ENCODE measurements at regions not wholly inside any gene's neighbourhood (a gene's known extent, or its start where the extent isn't known, plus 50 kb on each side); places are given as distances from the start of the nearest gene placed in this dataset.

DNA sequence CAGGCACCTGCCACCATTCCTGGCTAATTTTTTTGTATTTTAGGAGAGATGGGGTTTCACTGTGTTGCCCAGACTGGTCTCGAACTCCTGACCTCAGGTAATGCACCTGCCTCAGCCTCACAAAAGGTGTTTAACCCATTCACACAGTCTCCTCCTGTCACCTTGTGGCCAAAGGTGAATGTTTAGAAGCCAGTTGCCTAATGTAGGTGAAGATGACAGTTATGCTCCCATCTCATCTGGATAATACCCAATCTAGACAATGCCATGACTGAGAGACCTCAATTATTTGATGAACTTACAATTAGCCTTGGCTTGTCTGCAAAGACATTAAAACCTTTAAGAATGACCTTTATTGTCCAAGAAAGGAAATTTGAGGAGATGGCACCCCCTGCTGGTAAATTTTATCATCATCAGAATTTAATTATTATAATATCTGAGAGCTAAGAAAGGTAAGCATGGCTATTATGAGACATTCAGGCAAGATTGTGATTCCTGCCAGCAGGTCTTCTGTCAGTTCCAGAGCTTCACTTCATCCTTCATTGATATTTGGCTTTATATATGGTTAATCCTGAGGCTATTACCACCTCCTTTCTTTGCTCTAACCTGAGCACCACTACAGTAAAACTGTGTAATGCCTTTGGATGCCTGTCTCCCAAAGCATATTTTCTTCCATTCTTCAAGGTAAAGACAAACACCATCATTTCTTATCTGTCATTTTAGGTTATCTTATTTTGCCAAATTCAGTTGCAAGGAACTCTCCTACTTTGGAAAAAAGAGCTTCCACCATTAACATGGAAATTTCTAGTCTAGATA is 117.6 kb downstream of the FAM124B start:
- Mint-ChIP-seq H3K4me1 (no peaks in the 10 kb centered on the region), H3K36me3 (no peaks in the 10 kb centered on the region), H3K27ac (no peak overlapping the region), H3K9me3 (no peaks in the 10 kb centered on the region), H3K27me3 (ENCODE audit: insufficient read depth, low read depth) (peaks cover 3% of the 10 kb centered on the region), H3K4me3 (no peak overlapping the region)
- H3K4me1 ChIP-seq: no peaks in the 10 kb centered on the region
- no peak overlapping the region for H3K9ac ChIP-seq
- no peaks in the 10 kb centered on the region for H3K27me3 ChIP-seq
- H3K27ac ChIP-seq: no peak overlapping the region
- TF ChIP-seq, protein P1, sequence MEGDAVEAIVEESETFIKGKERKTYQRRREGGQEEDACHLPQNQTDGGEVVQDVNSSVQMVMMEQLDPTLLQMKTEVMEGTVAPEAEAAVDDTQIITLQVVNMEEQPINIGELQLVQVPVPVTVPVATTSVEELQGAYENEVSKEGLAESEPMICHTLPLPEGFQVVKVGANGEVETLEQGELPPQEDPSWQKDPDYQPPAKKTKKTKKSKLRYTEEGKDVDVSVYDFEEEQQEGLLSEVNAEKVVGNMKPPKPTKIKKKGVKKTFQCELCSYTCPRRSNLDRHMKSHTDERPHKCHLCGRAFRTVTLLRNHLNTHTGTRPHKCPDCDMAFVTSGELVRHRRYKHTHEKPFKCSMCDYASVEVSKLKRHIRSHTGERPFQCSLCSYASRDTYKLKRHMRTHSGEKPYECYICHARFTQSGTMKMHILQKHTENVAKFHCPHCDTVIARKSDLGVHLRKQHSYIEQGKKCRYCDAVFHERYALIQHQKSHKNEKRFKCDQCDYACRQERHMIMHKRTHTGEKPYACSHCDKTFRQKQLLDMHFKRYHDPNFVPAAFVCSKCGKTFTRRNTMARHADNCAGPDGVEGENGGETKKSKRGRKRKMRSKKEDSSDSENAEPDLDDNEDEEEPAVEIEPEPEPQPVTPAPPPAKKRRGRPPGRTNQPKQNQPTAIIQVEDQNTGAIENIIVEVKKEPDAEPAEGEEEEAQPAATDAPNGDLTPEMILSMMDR (IDR thresholded peaks at IDR 0.05): peak; percentile 80
- no peak for TF ChIP-seq EZH2 (IDR thresholded peaks at IDR 0.05)
- H4K20me1 ChIP-seq (ENCODE audit: low read depth): no peaks in the 10 kb centered on the region
- H3K9me3 ChIP-seq (ENCODE audit: low read depth): no peaks in the 10 kb centered on the region
- H2AFZ ChIP-seq (replicated peaks): no peak overlapping the region
- no peaks in the 10 kb centered on the region for H3K79me2 ChIP-seq (ENCODE audit: low read depth)
- no peak overlapping the region for H3K4me2 ChIP-seq
- H3K36me3 ChIP-seq: no peaks in the 10 kb centered on the region
- no peak overlapping the region for H3K4me3 ChIP-seq
- H3F3A ChIP-seq (ENCODE audit: low read depth): no peaks in the 10 kb centered on the region
- peak; percentile 40 for DNase-seq (ENCODE audit: low spot score)

DNA sequence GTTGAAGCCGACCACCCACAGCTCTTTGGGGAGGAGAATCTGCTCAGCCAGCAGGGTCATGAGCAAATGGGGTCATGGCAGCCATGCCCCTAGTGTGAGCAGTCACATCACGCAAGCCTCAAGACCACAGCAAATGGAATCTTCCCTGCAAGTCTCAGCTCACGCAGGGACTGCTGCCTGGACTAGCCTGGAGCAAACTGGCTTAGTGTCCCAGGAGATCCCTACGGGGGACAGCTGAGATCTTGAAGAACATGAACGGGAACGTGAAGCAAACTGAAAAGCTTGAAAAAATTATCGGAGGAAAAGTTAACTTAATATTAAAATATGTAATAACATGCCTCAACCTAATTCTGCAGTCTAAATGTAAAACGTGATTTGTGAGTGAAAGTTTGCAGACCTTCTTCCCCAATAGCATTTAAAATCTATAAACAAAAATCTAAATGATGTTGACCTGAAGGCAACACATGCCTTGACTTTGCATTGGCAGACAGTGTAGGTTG is 118.4 kb downstream of the FAM124B start:
- no peaks in the 10 kb centered on the region for H3K36me3 Mint-ChIP-seq
- H3K27ac Mint-ChIP-seq: no peak overlapping the region
- H3K4me3 Mint-ChIP-seq: no peak overlapping the region
- Histone ChIP-seq H3K9me3 (ENCODE audit: low read depth) (no peaks in the 10 kb centered on the region), H4K20me1 (ENCODE audit: low read depth) (no peaks in the 10 kb centered on the region), H3F3A (ENCODE audit: low read depth) (no peaks in the 10 kb centered on the region), H3K4me1 (no peaks in the 10 kb centered on the region), H3K36me3 (no peaks in the 10 kb centered on the region), H2AFZ (replicated peaks) (no peak overlapping the region), H3K9ac (no peak overlapping the region), H3K4me3 (no peak overlapping the region), H3K4me2 (no peak overlapping the region), H3K79me2 (ENCODE audit: low read depth) (no peaks in the 10 kb centered on the region), H3K27me3 (no peaks in the 10 kb centered on the region), H3K27ac (no peak overlapping the region)
- DNase-seq (ENCODE audit: low spot score): no peak
- H3K27me3 Mint-ChIP-seq (ENCODE audit: insufficient read depth, low read depth): peaks cover 3% of the 10 kb centered on the region
- TF ChIP-seq, protein P1 (IDR thresholded peaks at IDR 0.05): no peak
- TF ChIP-seq EZH2 (IDR thresholded peaks at IDR 0.05): no peak
- no peak for TF ChIP-seq EZH2phosphoT487 (IDR thresholded peaks at IDR 0.05)
- no peaks in the 10 kb centered on the region for H3K9me3 Mint-ChIP-seq
- no peaks in the 10 kb centered on the region for H3K4me1 Mint-ChIP-seq

DNA sequence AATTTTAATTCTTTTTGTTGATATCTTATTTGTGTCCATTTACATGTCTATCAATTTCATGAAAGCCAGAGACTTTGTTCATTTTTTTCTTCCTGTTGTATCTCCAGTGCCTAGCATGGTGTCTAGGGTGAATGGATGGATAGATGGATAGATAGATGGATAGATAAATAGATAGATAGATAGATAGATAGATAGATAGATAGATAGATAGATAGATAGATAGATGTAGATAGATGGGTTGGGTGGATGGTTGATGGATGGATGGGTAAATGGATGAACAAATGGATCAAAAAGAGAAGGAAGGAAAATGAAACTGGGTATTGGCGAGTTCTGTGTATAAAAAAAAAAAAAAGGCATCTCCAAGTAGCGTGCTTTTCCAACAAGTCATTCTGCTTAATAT is 120.5 kb downstream of the FAM124B start:
- TF ChIP-seq, protein P1 (IDR thresholded peaks at IDR 0.05): no peak
- TF ChIP-seq EZH2 (IDR thresholded peaks at IDR 0.05) (no peak), EZH2phosphoT487 (IDR thresholded peaks at IDR 0.05) (no peak)
- Mint-ChIP-seq H3K9me3 (no peaks in the 10 kb centered on the region), H3K4me1 (no peaks in the 10 kb centered on the region), H3K27ac (no peak overlapping the region), H3K36me3 (no peaks in the 10 kb centered on the region), H3K4me3 (no peak overlapping the region), H3K27me3 (ENCODE audit: insufficient read depth, low read depth) (peaks cover 3% of the 10 kb centered on the region)
- Histone ChIP-seq H3F3A (ENCODE audit: low read depth) (no peaks in the 10 kb centered on the region), H3K27me3 (no peaks in the 10 kb centered on the region), H3K4me1 (no peaks in the 10 kb centered on the region), H2AFZ (replicated peaks) (no peak overlapping the region), H3K9ac (no peak overlapping the region), H3K27ac (no peak overlapping the region), H4K20me1 (ENCODE audit: low read depth) (no peaks in the 10 kb centered on the region), H3K36me3 (no peaks in the 10 kb centered on the region), H3K79me2 (ENCODE audit: low read depth) (no peaks in the 10 kb centered on the region), H3K9me3 (ENCODE audit: low read depth) (no peaks in the 10 kb centered on the region), H3K4me3 (no peak overlapping the region), H3K4me2 (no peak overlapping the region)
- DNase-seq (ENCODE audit: low spot score): no peak
